ENCODE measurements at regions not wholly inside any gene's neighbourhood (a gene's known extent, or its start where the extent isn't known, plus 50 kb on each side); places are given as distances from the start of the nearest gene placed in this dataset.

GRCh38 chr16:85544668-85545067 lies 68.5 kb upstream of the GSE1 start:
- no peak for DNase-seq (ENCODE audit: low read depth)

GRCh38 chr16:85545227-85545818 lies 67.8 kb upstream of the GSE1 start:
- DNase-seq (ENCODE audit: low read depth) = no peak

- no peak for DNase-seq (ENCODE audit: low read depth)
Observed at GRCh38 chr16:85546585-85547447, 66.3 kb upstream of the GSE1 start.

- no peak for DNase-seq (ENCODE audit: low read depth)
Observed at GRCh38 chr16:85548375-85548774, 64.7 kb upstream of the GSE1 start.

GRCh38 chr16:85549766-85550421 lies 63.2 kb upstream of the GSE1 start:
- no peak for DNase-seq (ENCODE audit: low read depth)

- DNase-seq (ENCODE audit: low read depth) = no peak
Observed at GRCh38 chr16:85550422-85550864, 62.7 kb upstream of the GSE1 start.

- no peak for DNase-seq (ENCODE audit: low read depth)
Observed at GRCh38 chr16:85550953-85551924, 61.9 kb upstream of the GSE1 start.

- DNase-seq (ENCODE audit: low read depth) = no peak
Observed at GRCh38 chr16:85552980-85553435, 60.1 kb upstream of the GSE1 start.

- peak; percentile 52 for DNase-seq (ENCODE audit: low read depth)
Observed at GRCh38 chr16:85553436-85554113, 59.5 kb upstream of the GSE1 start.

GRCh38 chr16:85554114-85554888 lies 58.8 kb upstream of the GSE1 start:
- peak; percentile 86 for DNase-seq (ENCODE audit: low read depth)

- DNase-seq (ENCODE audit: low read depth) = peak; percentile 77
Observed at GRCh38 chr16:85554889-85555718, 58.0 kb upstream of the GSE1 start.

- peak; percentile 48 for DNase-seq (ENCODE audit: low read depth)
Observed at GRCh38 chr16:85555719-85556455, 57.2 kb upstream of the GSE1 start.

GRCh38 chr16:85556456-85557082 lies 56.6 kb upstream of the GSE1 start:
- DNase-seq (ENCODE audit: low read depth) = peak; percentile 18

- DNase-seq (ENCODE audit: low read depth) = peak; percentile 21
Observed at GRCh38 chr16:85557083-85557970, 55.8 kb upstream of the GSE1 start.

GRCh38 chr16:85557971-85558657 lies 55.0 kb upstream of the GSE1 start:
- peak; percentile 19 for DNase-seq (ENCODE audit: low read depth)

- DNase-seq (ENCODE audit: low read depth) = no peak
Observed at GRCh38 chr16:85560932-85561247, 52.2 kb upstream of the GSE1 start.
